ENCODE measurements at regions not wholly inside any gene's neighbourhood (a gene's known extent, or its start where the extent isn't known, plus 50 kb on each side); places are given as distances from the start of the nearest gene placed in this dataset.

DNA sequence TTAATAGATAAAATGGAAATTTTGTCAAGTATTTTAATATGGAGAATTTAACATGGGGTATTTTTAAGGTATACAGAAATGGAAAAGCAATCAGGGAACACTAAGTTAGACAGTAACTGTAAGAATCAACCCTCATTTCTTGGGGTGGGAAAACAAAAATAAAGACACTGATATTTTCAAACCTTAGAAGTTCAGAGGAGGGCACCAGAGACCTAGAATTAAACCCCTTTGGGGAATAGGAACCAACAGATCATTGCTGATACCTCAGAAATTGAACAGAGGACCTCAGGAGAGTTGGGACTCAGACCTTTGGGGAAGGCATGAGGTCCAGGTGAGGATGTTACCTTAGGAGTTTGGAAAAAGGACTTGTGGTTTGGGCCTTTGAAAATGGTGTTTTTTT is 435.6 kb downstream of the TMA16 start:
- no peaks in the 10 kb centered on the region for H3K9me3 ChIP-seq (ENCODE audit: control insufficient read depth, insufficient read depth, low read length)
- no peaks in the 10 kb centered on the region for H3K36me3 ChIP-seq (ENCODE audit: insufficient read depth, low read length)
- H3K4me1 ChIP-seq (ENCODE audit: insufficient read depth, low read length) = no peaks in the 10 kb centered on the region; the same call in 1 of the 2 replicates
- no peak overlapping the region for H3K9ac ChIP-seq (ENCODE audit: low read depth, low read length)

DNA sequence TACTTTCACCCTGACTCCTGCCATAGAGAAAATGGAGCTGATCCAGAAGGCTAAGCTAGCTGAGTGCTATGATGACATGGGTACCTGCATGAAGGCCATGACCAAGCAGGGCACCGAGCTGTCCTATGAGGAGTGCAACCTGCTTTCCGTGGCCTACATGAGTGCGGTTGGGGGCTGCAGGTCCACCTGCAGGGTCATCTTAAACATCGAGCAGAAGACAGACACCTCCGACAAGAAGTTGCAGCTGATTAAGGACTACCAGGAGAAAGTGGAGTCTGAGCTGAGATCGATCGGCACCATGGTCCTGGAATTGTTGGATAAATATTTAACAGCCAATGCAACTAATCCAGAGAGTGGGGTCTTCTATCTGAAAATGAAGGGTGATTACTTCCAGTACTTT is 438.0 kb downstream of the TMA16 start:
- Histone ChIP-seq H3K9me3 (ENCODE audit: control insufficient read depth, insufficient read depth, low read length) (no peaks in the 10 kb centered on the region), H3K9ac (ENCODE audit: low read depth, low read length) (no peak overlapping the region), H3K4me1 (ENCODE audit: insufficient read depth, low read length) (no peaks in the 10 kb centered on the region; the same call in 1 of the 2 replicates), H3K36me3 (ENCODE audit: insufficient read depth, low read length) (no peaks in the 10 kb centered on the region)

DNA sequence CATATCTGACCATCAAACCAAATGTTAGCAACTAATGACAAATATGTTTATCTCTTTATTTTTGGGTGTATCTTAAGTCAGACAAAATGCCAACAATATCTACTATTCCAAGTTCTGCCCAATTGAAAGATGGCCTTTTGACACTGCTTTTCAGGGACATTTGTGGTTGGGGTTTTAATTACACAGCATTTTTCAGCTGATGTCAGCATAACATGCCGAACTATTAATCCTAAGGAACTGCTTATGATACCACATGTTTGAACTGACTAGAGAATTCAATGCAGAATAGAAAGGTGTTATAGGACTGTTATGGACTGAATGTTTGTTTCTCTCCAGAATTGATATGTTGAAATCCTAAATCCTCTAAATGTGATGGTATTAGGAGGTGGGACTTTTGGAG is 445.1 kb downstream of the TMA16 start:
- H3K4me1 ChIP-seq (ENCODE audit: insufficient read depth, low read length) = no peaks in the 10 kb centered on the region; the same call in 1 of the 2 replicates
- H3K9me3 ChIP-seq (ENCODE audit: control insufficient read depth, insufficient read depth, low read length) = no peaks in the 10 kb centered on the region
- H3K36me3 ChIP-seq (ENCODE audit: insufficient read depth, low read length) = no peaks in the 10 kb centered on the region
- H3K9ac ChIP-seq (ENCODE audit: low read depth, low read length) = no peak overlapping the region

DNA sequence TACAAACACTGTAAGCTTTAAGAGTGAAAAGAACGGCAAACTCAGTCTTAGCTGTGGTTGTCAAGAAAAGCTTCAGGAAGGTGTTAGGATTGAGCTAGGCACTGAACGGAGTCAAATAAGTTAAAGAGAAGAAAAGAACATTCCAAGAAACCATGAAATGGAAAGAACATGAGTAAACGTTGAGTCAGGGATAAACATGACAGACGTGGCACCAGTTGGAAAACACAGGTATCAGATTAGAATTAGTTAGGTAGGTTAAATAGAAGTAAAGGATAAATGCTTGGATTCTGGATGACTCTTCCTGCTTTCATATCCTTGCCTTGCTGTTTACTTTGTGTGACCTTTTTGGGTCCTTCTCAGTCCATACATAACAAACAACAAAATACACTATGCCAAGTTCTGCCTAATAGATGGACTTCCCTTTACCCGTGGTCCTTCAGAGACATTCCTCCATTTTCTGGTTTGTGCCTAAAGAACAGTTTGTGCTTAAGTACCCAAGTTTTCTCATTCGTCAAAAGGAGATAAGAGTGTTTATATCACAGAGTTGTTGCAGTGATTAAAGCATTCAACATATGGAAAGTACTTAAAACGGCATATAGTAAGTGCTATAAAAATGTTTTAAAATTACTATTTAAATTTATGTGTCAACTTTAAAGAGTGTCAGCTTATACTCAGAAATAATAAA is 446.9 kb downstream of the TMA16 start:
- no peaks in the 10 kb centered on the region for H3K4me1 ChIP-seq (ENCODE audit: insufficient read depth, low read length)
- H3K9me3 ChIP-seq (ENCODE audit: control insufficient read depth, insufficient read depth, low read length) = no peaks in the 10 kb centered on the region
- H3K9ac ChIP-seq (ENCODE audit: low read depth, low read length) = no peak overlapping the region
- H3K36me3 ChIP-seq (ENCODE audit: insufficient read depth, low read length) = no peaks in the 10 kb centered on the region

DNA sequence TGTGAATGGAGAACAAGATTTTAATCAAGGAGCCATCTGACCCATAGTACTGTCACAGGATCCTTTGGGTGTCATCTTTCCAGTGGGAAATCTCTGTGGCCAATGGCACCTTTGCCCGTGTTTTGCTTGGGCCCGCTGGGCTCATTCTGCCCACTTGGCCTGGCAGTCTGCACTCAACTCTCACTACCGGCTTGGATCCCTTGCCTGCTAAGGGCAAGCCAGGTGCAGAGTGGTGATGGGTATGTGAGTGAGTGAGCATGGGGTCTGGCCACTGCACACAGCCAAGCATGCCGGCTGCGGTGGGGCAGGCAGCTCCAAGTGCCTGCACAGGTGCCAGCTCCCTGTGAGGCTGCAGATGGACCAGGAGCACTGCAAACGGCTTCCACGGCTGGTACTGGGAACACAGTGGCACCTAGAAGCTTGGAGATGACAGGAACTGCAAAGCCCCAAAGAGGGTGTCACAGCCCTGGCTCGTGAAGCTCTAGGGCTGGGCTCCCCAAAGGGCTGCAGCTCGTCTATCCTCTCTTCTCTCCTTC is 454.5 kb downstream of the TMA16 start:
- Histone ChIP-seq H3K9me3 (ENCODE audit: control insufficient read depth, insufficient read depth, low read length) (no peaks in the 10 kb centered on the region), H3K9ac (ENCODE audit: low read depth, low read length) (no peak overlapping the region), H3K4me1 (ENCODE audit: insufficient read depth, low read length) (no peaks in the 10 kb centered on the region), H3K36me3 (ENCODE audit: insufficient read depth, low read length) (no peaks in the 10 kb centered on the region)

DNA sequence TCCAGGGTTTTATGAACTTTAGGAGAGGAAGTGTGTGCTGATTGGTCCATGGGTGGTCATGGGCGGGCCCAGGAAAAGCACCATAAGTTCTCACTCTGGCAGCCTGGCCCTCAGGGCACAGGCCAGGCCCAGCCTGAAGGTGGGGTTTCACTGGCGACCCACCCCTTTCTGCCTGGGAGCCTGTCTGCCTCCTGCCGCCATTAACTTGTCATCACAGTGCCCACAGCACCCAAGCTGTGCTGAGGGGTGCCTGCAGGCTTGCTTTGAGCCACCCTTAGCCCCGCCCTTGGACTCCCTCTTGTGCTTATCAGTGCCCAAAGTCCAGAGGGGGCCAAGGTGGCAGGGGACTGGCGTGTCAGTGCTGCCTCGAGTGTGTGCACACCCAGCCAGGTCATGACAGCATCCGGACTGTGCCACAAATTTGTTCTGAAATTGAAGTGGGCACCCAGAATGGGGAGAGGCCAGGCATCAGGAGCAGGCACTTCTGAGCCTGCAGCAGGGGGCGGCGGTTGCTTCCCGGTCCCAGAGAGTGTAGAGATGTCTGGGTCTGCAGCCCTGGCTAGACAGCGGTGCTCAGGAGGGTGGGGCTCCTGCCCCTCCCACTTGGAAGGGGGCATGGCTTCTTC is 455.6 kb downstream of the TMA16 start:
- Histone ChIP-seq H3K4me1 (ENCODE audit: insufficient read depth, low read length) (no peaks in the 10 kb centered on the region), H3K9me3 (ENCODE audit: control insufficient read depth, insufficient read depth, low read length) (no peaks in the 10 kb centered on the region), H3K36me3 (ENCODE audit: insufficient read depth, low read length) (no peaks in the 10 kb centered on the region), H3K9ac (ENCODE audit: low read depth, low read length) (no peak overlapping the region)

DNA sequence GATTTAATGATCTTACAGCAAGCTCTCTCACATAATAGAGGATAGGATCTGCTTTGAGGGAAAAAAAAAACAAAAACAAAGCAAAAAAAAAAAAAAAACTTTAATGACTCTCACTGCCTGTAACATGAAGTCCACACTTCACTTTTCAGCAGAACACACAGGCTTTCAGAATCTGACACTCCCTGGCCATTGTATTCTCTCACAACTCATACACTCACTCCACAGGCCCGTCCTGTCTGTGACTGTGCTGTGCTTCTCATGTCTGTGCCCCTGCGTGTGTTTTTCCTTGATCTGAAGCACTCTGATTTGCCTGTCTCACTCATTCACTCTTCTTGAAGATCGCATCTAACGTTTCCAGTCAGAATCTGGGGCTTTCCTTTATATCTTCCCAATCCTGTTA is 460.8 kb downstream of the TMA16 start:
- H3K9me3 ChIP-seq (ENCODE audit: control insufficient read depth, insufficient read depth, low read length) = no peaks in the 10 kb centered on the region
- no peaks in the 10 kb centered on the region for H3K36me3 ChIP-seq (ENCODE audit: insufficient read depth, low read length)
- H3K4me1 ChIP-seq (ENCODE audit: insufficient read depth, low read length) = no peaks in the 10 kb centered on the region
- no peak overlapping the region for H3K9ac ChIP-seq (ENCODE audit: low read depth, low read length)

DNA sequence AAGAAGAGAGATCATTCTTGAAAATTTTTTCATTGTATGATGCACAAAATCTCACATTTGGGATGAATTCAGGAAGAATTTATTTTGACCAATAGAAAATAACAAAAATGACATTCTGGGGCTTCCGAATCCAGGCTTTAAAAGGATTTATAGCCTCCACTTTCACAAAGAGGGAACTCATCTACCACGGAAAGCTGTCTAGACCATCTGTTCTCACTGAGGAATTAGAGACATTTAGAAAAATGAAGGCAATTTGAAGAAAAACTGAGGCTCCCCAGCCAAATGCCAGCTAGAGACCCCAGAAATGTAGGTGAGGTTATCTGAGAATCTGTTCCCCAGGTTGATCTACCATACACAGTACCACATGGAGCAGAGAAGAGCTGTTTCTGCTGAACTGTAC is 464.3 kb downstream of the TMA16 start:
- no peaks in the 10 kb centered on the region for H3K9me3 ChIP-seq (ENCODE audit: control insufficient read depth, insufficient read depth, low read length)
- H3K9ac ChIP-seq (ENCODE audit: low read depth, low read length) = no peak overlapping the region
- H3K4me1 ChIP-seq (ENCODE audit: insufficient read depth, low read length) = no peaks in the 10 kb centered on the region
- H3K36me3 ChIP-seq (ENCODE audit: insufficient read depth, low read length) = no peaks in the 10 kb centered on the region

DNA sequence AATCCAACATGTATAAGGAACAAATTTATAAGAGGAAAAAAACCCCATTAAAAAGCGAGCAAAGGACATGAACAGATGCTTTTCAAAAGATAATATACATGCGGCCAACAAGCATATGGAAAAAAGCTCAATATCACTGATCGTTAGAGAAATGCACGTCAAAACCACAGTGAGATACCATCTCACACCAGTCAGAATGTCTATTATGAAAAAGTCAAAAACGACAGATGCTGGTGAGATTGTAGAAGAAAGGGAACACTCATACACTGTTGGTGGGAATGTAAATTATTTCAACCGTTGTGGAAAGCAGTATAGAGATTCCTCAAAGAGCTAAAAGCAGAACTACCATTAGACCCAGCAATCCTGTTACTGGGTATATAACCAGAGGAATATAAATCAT is 465.4 kb downstream of the TMA16 start:
- H3K36me3 ChIP-seq (ENCODE audit: insufficient read depth, low read length) = no peaks in the 10 kb centered on the region
- no peak overlapping the region for H3K9ac ChIP-seq (ENCODE audit: low read depth, low read length)

DNA sequence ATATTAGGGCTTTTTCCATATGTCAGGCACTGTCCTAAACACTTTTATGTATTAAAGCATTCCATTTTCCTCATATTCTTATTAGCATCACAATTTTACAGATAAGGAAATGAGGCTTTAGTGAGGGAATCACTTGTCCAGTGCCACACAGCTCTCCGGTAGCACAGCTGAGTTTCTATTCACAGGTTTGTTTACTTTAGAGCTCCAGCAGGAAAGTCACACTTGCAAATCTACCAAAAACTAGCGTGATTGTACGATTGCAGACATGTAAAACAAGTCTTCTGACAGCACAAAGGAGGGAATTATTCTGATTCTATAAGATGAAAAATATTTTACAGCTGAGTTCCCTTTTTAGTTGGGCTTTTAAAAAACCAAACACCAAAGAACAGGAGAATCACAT is 472.1 kb downstream of the TMA16 start:
- Histone ChIP-seq H3K4me1 (ENCODE audit: insufficient read depth, low read length) (no peaks in the 10 kb centered on the region), H3K36me3 (ENCODE audit: insufficient read depth, low read length) (no peaks in the 10 kb centered on the region), H3K9me3 (ENCODE audit: control insufficient read depth, insufficient read depth, low read length) (no peaks in the 10 kb centered on the region), H3K9ac (ENCODE audit: low read depth, low read length) (no peak overlapping the region)

More for the DNA sequence above, 465.4 kb downstream of the TMA16 start:
- Histone ChIP-seq H3K4me1 (ENCODE audit: insufficient read depth, low read length) (no peaks in the 10 kb centered on the region), H3K9me3 (ENCODE audit: control insufficient read depth, insufficient read depth, low read length) (no peaks in the 10 kb centered on the region)

DNA sequence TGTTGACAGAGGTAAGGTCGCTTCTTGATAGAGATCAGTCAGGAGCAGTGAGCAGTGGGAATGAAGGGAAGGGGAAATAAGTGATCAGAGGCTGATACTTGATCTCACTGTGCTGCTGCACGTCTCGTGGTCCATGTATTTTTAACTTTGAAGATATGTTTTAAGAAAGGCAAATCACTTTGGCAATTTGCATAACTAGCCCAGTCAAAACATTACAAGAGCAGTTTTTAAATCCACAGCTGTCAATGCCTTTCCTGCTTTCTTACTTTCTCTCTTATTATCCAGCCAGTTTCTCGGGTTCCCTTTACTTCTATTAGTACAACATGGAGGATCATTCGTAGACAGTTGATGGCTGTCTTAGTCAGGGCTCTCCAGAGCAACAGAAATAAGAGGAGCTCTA is 472.8 kb downstream of the TMA16 start:
- Histone ChIP-seq H3K9me3 (ENCODE audit: control insufficient read depth, insufficient read depth, low read length) (no peaks in the 10 kb centered on the region), H3K4me1 (ENCODE audit: insufficient read depth, low read length) (no peaks in the 10 kb centered on the region), H3K9ac (ENCODE audit: low read depth, low read length) (no peak overlapping the region), H3K36me3 (ENCODE audit: insufficient read depth, low read length) (no peaks in the 10 kb centered on the region)

DNA sequence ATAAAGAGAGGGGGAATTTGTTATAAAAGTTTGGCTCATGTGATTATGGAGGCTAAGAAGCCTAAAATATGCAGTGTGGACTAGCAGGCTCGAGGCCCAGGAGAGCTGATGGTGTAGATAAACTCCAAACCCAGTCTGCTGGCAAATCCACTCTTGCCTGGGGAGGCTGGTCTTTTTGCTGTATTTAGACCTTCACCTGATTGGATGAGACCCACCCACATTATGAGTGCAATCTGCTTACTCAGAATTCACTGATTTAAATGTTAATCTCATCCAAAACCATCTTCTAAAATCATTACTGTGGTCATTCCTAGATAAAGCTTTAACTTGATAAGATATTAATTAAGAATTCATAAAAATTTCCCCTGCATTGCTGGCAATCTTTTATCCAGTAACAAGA is 473.2 kb downstream of the TMA16 start:
- Histone ChIP-seq H3K4me1 (ENCODE audit: insufficient read depth, low read length) (no peaks in the 10 kb centered on the region), H3K9ac (ENCODE audit: low read depth, low read length) (no peak overlapping the region), H3K9me3 (ENCODE audit: control insufficient read depth, insufficient read depth, low read length) (no peaks in the 10 kb centered on the region), H3K36me3 (ENCODE audit: insufficient read depth, low read length) (no peaks in the 10 kb centered on the region)

DNA sequence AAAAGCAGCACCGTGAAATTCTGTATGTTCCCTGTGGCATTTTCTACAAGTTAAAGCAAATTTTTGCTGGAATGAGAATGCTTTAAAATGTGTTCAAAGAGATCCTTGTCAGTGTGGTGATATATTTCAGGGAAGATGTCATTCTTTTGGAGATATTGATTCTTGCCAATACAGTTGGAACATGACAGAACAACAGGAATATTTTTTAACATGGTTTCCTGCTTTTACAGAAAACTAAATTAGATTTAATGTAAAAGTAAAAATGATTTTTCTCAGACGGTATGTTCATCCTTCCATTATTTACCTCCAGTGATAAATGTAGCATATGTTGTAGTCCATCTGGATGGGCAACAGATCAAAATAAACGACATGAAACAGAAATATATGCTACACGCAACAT is 474.8 kb downstream of the TMA16 start:
- no peaks in the 10 kb centered on the region for H3K9me3 ChIP-seq (ENCODE audit: control insufficient read depth, insufficient read depth, low read length)
- H3K4me1 ChIP-seq (ENCODE audit: insufficient read depth, low read length) = no peaks in the 10 kb centered on the region
- H3K36me3 ChIP-seq (ENCODE audit: insufficient read depth, low read length) = no peaks in the 10 kb centered on the region
- no peak overlapping the region for H3K9ac ChIP-seq (ENCODE audit: low read depth, low read length)

DNA sequence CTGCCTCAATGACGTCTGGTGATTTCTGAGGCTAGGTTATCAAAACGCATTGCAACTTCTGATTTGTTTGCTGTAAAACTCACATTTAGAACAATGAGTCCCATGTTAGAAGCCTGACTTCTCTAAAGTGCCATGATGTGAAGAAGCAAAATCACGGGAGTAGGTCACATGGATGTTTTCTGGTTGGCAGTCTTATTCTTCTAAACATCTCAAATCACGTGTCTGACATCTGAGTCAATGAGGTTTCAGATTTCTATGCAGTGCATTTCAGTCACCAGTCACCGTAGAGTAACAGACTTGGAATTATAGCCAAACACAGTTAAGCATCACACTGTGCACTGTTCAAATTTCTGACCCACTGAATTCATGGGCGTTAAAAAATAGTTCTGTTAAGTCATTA is 482.1 kb downstream of the TMA16 start:
- Histone ChIP-seq H3K36me3 (ENCODE audit: insufficient read depth, low read length) (no peaks in the 10 kb centered on the region), H3K9me3 (ENCODE audit: control insufficient read depth, insufficient read depth, low read length) (no peaks in the 10 kb centered on the region), H3K9ac (ENCODE audit: low read depth, low read length) (no peak overlapping the region), H3K4me1 (ENCODE audit: insufficient read depth, low read length) (no peaks in the 10 kb centered on the region)

DNA sequence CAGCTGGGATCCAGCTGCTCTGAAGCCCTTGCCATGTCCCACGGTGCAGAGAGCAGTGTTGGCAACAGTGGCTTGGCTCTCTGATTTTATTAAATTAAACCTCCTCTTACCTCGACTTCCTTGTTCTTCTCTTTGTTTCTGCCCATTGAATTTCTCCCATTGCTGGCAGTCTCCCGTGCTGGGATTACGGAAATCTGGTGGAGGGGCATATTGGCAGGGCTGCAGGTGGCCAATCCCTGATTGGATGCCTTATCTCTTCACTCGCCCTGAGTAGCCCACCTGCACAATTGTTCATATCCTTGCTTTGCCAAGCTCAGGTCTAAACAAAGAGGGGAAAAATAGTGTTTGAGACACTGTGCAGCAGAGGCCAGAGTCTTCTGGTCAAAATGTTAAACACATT is 493.9 kb downstream of the TMA16 start:
- peaks cover 16% of the 10 kb centered on the region; the same call in 1 of the 2 replicates for H3K4me1 ChIP-seq (ENCODE audit: insufficient read depth, low read length)
- no peak overlapping the region for H3K9ac ChIP-seq (ENCODE audit: low read depth, low read length)
- H3K36me3 ChIP-seq (ENCODE audit: insufficient read depth, low read length) = no peaks in the 10 kb centered on the region
- H3K9me3 ChIP-seq (ENCODE audit: control insufficient read depth, insufficient read depth, low read length) = no peaks in the 10 kb centered on the region

All from ES-I3 (cell line).